ENCODE measurements at regions not wholly inside any gene's neighbourhood (a gene's known extent, or its start where the extent isn't known, plus 50 kb on each side); places are given as distances from the start of the nearest gene placed in this dataset.

- TF ChIP-seq POLR2AphosphoS5 (IDR thresholded peaks at IDR 0.05; ENCODE audit: insufficient read depth in 1 of 2, low read depth in 1 of 2) = no peak
- TF ChIP-seq POLR2A (IDR thresholded peaks at IDR 0.05) = no peak
Measured at GRCh38 chr21:15190412-15190811, 125.6 kb upstream of the NRIP1 start.

All from vagina (tissue), 2 donors.